ENCODE measurements at regions not wholly inside any gene's neighbourhood (a gene's known extent, or its start where the extent isn't known, plus 50 kb on each side); places are given as distances from the start of the nearest gene placed in this dataset.
A peak's percentile ranks its signal among the peaks of the same experiment; 100 is the strongest.

DNA sequence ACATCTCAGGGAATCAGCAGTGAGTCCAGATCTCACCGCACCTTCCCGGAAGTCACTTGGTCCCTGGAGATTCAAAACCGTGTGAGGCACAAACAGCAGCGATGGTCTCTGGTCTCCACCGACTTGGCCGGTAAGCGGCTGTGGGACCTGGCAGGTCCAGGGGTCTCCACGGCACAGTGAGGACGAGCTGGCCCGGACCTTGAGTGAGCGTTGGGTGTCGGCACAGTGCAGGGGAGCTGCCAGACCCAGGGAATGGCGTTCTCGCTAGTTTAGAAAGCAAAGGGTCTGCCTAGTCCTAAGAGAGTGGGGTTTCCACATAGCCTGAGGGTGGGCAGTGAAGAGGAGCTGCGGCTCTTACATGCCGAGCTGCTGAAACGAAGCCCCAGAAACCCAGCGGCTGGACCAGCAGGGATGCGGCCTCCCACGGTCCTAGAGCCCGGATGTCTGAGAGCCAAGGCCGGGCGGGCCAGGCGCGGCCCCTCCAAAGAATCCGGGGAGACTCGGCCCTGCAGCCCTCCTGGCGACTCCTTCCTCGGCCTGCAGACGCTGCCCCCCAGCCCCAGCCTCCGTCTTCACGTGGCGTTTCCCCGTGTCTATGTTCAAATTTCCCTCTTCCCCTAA lies 185.0 kb downstream of the ERMARD start:
- DNase-seq: no peak

DNA sequence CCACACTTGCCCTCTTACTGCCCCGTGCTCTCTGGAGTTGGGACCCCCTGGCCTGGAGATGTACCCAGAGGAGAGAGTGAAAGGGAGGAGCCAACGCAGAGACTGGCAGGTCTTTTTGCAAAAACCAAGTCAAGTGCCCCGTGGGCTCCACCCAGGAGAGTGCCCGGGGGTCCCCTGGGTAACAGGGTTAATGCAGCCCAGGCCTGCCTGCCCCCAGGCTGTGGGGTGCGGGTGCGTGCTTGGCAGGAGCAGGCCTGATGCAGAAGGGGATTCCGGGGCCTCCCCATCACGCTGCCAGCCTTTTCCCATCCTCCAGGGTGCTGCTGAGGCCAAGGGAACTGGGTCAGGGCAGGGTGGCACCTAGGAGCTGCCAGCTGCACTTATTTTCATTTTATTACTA lies 184.4 kb downstream of the ERMARD start:
- DNase-seq: no peak

DNA sequence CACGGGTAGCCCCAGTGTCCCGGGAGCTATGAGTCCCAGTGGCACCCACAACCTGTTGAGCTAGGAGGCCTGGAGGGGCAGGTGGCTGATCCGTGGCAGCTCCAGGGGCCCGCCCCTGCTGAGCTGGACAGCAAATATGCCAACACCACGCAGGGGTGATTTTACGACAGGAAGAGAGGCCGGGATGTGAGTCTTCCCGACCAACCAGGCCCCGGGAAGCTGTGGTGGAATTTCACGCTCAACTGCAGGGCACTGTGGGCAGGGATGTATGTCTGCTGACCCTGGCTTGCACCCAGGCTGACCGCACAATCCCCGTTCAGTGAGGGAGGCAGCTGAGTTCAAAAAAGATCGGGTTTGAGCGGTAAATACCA lies 183.9 kb downstream of the ERMARD start:
- DNase-seq: no peak

- no peak for DNase-seq
These were observed 183.4 kb downstream of the ERMARD start for GRCh38 chr6:169934699-169935347.

DNA sequence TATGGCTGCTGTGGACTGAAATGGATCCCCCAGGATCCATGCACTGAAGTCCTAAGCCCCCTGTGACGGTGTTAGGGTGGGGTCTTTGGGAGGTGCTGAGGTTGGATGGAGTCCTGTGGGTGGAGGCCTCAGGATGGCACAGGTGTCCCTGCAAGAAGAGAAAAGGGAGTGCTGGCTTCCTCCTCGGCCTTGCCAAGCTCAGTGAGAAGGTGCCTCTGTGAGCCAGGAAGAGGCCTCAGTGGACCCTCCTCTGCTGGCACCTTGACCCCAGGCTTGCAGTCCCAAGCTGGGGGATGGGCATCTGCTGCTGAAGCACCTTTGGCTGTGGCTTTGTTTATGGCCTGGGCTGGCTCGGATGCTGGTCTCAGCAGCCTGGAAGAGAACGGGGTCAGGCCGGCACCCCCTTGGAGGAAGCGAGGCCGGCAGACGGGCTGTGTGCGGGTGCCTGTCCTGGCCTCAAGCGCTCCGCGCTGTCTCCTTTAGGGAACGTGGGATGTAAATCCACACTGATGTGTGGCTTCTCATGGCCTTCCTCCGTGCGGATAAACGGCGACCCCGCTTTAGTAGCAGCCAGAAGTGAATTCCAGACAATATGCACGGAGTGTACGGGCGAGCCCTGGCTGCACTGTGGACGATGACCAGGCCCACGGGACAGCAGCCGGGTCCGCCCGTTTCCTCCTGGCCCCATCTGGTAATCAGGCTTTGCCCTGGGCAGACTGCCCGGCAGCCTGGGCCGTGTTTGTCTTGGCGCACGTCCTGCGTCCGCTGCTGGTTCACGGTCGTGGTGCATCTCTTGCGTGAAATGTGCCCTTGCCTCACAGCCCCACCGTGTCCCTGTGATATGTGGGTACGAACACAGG lies 182.6 kb downstream of the ERMARD start:
- no peak for DNase-seq

DNA sequence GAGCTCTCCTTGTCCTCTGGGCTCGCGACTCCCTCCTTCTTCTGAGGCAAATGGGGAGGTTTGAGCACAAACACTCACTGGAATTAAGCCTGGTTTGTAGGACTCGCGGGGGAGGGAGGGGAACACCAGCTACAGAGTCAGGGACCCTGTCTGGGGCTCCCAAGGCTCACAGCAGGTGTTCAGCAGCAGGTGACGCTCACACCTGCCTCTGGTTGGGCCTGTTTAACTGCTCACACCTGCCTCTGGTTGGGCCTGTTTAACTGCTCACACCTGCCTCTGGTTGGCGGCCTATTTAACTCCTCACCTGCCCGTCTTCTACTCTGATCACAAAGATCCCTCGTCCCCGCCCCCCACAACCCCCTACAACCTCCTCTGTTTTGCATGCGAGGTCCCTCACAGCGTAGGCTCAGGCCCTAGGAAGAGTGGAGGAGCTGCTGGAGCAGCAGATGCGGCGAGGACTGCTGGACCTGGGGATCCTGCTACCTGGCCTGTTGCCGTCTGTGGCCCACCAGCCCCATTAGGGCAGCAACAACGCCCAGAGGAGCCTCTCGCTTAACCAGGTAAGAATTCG lies 181.9 kb downstream of the ERMARD start:
- DNase-seq: no peak

DNA sequence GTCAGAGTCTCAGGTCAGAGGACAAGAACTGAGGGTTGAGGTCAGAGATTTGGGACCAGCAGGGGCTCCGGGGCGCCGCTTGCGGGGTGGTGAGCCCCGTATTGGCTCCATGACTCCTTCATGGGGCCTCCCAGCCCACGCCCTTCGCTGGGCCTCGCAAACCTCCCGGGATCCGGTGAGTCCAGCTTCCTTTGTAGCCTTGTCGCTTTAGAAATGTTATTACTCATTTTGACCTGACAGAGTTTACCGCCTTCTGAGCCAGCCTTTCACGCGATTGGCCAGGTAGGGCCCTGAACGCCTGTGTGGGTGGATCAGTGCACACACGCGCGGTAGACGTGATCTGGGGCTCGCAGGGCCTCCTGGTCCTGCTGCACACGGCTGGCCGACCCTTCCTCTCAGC lies 181.1 kb downstream of the ERMARD start:
- no peak for DNase-seq

DNA sequence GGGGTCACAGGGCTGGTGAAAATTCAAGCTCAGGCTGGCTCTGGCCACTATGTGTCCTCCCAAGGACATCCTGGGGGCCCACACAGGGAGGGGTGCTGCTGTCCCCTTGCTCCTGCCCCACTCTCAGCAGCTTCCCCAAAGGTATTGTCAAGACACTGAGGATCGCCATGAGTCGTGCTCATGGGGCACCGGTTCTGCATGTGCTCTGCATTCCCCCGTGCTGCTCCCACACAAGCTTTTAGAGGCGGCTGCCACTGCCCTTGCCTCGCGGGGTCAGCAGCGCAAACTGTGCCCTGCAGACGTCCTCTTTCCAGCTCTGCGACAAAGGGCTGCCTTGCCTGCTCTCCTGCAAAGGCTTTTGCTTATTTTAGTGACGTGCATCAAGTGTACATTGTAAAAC lies 179.8 kb downstream of the ERMARD start:
- DNase-seq: no peak

GRCh38 chr6:169930799-169931198 lies 179.4 kb downstream of the ERMARD start:
- DNase-seq: no peak

DNA sequence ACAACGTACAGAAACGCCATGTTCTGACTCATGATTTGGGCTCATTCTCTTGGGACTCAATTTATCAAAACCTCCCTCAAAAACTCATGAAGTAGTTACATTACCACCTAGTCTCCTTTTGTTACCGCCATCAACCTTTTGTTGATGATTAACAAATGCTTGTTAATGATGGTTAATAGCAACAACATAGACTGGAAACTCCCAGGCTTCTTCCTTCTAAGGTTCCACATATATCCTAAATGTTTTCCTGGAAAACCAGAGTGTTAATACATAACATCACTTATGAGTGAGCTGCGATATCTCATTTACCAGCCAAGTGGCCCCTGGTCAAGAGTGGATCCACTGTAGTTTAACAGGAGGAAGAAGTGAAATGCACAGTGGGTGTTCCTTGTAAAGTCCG lies 176.3 kb downstream of the ERMARD start:
- DNase-seq: no peak

DNA sequence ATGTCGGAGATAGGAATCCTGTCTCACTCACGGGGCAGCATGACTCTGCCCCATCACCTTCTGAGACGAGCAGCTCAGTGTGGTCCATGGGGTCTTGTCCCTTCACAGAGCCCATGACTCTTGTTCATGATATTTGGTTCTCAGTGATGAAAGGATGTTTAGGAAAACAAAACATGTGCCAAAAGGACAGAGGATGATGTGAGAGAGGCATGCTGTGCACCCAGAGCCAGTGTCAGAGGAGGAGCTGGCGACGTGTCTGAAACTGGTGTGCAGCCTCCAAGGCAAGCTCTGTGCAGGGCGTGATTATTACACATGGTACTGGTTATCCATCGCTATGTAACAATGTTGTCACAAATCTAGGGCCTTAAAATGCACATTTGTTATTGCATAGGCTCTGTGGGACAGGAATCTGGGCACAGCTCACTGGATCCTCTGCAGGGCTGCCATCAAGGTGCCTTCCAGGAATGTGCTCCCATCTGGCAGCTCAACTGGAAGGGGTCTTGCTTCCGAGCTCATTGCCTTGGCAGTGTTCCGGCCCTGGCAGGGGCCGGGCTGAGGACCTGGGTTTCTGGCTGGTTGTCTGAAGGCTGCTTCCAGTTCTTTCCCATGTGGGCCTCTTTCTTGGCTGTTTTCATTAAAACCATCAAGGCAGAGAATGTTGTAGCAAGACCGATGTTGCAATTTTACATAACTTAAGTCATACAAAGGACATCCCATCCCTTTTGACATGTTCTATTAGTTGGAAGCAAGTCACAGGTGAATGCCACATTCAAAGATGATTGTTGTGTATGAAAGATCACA lies 175.4 kb downstream of the ERMARD start:
- no peak for DNase-seq

DNA sequence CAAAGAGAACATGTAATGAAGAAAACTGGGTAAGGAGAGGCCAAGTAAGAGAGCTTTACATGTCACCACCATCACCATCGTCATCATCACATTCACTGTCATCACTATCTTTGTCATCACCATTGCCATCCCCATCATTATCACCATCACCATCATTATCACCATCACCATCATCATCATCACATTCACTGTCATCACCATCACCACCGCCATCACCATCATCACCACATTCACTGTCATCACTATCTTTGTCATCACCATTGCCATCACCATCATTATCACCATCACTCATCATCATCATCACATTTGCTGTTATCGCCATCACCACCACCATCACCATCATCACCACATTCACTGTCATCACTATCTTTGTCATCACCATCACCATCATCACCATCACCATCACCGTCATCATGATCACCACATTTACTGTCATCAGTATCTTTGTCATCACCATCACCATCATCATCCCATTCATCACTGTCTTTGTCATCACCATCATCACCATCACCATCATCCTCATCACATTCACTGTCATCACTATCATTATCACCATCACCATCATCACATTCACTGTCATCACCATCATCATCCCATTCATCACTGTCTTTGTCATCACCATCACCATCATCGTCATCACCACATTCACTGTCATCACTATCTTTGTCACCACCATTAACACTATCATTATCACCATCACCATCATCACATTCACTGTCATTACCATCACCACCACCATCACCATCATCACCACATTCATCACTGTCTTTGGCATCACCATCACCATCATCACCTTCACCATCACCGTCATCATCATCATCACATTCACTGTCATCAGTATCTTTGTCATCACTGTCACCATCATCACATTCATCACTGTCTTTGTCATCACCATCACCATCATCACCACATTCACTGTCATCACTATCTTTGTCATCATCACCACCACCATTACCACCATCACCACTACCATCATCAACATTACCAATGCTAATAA lies 172.3 kb downstream of the ERMARD start:
- no peak for DNase-seq

- DNase-seq: peak; percentile 5 to 23
These were observed 170.7 kb downstream of the ERMARD start for GRCh38 chr6:169921853-169922824.

DNA sequence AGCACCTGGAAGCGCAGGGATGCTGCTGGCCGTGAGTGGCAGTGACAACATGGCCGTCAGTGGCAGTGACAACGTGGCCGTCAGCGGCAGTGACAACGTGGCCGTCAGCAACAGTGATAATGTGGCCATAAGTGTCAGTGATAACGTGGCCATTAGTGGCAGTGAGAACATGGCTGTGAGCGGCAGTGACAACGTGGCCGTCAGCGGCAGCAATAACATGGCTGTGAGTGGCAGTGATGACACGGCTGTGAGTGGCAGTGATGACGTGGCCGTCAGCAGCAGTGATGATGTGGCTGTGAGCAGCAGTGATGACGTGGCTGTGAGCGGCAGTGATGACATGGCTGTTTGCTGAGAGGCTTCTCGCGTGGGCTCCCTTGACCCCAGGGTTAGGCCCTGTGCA lies 169.8 kb downstream of the ERMARD start:
- DNase-seq: no peak

DNA sequence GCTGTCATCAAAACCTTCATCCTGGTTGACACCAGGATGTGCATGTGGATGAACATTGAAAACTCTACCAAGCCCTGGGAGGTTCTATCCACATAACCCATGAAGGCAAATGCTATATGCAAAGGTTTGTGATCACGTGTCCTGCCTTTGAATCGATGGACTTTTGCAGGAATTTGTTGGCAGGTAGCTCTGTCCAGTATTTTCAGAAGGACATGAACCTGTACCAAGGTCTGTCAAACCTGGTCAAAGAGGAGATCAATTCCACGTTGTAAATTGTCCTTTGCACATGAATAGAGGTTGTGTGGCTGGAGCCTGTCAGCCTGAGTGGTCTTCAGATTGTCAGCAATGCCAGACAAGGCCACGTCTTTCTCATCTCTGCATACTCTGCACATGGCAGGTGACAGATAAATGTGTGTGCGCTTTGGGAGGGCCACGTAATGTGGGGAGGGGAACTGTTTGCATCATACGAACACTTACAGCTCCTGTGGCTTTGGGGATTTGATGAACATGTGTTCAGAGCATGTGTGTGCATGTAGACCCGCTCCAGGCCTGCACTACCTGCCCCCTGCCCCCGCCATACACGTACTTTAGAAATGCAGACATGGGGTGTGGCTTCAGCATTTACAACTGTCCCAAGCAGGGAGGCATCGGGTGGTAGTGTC lies 169.1 kb downstream of the ERMARD start:
- DNase-seq: no peak

GRCh38 chr6:169918954-169919549 lies 167.6 kb downstream of the ERMARD start:
- no peak for DNase-seq

DNA sequence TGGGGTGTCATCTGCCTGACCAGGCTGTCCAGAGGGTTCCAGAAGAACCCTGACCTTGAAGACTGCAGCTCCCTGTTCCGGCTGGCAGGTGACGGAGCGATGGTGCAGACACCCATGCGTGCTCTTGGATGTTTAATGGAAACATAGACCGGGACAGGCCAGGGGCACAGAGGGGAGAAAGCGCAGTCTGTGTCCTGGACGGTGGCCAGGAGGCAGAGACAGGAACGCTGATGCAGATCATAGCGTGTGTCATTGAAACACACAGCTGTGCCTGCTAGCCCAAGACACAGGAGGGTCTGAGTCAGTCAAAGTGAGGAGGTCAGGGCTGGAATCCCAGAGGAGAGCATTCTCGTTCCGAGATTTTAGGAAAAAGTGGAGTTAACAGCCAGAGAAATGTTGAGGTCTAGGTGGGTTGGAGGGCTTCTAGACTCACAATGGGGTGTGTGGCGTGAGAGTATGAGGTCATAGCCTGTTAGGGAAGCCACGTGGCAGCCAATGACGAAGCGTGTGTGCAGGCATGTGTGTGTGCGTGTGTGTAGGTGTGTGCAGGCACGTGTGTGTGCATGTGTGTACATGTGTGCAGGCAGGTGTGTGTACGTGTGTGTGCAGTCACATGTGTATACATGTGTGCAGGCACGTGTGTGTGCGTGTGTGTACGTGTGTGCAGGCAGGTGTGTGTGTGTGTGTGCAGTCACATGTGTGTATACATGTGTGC lies 167.0 kb downstream of the ERMARD start:
- no peak for DNase-seq

DNA sequence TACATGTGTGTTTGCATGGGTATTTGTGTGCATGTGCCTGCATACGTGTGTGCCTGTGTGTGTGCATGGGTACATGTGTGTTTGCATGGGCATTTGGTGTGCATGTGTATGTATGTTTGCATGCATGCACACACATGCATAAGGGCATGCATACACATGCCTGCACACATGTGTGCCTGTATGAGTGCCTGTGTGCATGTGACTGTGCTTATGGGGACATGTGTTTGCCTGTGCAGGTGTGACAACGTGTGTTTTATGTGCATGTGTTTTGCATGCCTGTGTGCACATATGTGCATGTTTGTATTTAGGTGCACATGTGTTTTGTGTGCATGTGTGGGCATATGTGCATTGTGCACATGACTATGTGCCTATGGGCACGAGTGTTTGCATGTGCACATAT lies 165.7 kb downstream of the ERMARD start:
- DNase-seq: no peak

Measured in stimulated activated CD4-positive, alpha-beta T cell treated with anti-CD3 and anti-CD28 coated beads, Interleukin-2, amount 100 ng/mL, for 48 hours (primary cell).